HG02763 (cell line): ENCODE measurements at regions not wholly inside any gene's neighbourhood (a gene's known extent, or its start where the extent isn't known, plus 50 kb on each side); places are given as distances from the start of the nearest gene placed in this dataset.

Experiments
- ATAC-seq: cut with Tn5 transposase; IDR thresholded peaks from one replicate; pipeline ENCODE4 v1.9.1; 2021; ENCODE audit warnings: mild to moderate bottlenecking, moderate library complexity; ENCODE audit not compliant: unreplicated experiment

DNA sequence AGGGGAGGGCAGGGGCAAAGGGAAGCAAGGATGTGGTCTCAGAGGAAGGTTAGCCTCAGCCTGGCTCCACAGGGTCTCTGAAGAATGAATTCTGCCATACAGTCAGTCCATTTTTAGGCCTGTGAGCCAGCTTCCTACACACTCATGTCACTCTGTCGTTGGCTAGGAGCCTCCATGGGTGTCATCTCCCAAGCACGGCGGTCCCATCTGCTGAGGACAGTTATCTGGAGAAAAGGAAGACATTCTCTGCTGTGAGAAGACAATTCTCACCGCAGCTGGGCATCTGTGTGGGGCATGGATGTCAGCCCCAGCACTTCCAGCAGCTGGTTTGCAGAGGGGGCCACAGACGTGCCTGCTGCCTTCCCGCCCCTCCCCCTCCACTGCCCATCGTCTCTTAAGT, 167.6 kb downstream of the LINC00237 start:
- ATAC-seq: no peak

DNA sequence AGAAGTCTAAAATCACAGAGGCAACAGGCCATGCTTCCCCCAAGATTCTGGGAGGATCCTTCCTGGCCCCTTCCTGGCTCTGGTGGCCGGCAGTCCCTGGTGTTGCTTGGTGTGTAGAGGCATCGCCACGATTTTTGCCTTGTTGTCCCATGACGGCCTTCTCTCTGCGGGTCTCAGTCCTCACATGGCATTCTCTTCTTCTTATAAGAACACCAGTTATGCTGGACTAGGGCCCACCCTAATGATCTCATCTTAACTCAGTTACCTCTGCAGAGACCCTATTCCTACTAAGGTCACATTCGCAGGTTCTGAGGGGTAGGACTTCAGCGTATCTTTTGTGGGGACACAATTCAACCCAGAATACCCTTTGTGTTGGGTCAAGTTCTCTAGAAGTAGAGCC, 168.0 kb downstream of the LINC00237 start:
- no peak for ATAC-seq

DNA sequence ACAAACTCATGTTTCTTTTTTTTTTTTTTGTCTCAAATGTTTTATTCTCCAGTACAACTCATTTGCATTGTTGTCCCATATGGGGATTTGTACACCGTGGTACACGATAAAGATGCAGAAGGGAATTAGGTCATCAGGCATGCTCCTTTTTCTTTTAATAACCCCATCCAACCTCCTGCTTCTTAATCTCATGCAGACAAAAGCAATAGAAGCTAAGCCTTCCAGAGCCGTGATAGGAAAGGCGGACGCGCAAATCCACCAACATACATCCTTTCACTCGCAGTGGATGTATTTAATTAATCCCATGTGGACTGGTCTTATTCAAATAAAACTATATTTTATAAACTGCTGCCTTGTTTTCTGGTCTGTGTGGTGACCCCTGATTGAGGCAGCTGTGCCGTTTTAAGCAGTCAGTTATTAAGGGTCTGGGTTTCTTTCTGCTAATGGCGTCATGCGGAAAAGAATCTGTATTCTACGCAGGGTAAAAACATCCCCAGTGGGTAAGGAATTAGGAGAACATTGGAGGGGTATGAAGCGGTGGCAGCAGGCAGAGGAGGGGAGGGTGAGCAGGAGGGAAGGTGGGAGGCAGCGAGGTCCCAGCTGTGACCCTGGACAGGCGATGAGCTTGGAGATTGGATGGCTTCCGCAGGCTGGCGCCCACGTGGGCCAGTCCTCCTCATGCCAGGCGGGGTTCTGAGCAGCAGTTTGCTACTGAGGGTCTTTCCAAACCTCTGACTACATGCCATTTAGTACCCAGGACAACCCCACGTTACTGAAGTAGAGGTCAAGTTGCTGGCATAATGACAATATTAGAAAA, 172.8 kb downstream of the LINC00237 start:
- no peak for ATAC-seq

DNA sequence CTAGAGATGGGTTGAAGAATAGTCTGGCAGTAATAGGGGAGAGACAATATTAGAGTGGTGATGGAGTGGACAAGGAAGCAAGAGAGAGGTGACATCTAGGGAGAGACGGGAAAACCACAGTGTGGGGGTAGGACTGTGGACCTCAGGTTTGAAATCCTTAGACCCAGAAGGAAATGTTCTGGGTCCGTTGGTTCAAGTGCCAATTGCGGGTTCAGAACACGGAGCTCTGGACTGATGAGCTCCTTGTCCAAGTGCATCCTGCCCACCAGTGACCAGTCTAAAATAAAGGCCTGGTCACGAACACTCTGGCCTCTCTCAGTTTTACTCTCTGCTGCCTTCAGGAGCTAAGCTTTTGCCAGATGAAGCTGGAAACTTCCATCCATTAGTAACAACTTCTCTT, 174.0 kb downstream of the LINC00237 start:
- no peak for ATAC-seq

DNA sequence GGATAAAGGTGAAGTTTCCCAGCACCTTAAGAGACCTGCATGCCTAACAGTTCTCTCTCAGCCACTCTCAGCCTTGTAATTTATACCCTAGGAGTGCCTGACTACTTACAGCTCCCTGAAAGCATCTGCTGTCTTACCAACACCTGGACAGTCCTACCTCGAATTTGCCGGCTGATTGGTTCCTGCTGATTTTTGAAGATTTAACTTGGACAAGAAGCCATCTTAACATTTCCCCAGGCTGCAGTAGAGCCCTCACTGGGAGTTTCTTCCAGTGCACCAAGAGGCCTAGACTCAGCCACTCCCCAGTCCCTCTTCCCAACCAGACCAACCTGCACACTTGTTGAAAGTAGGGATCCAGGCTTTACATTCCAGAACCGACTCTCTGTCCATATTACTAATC, 174.5 kb downstream of the LINC00237 start:
- ATAC-seq: no peak

DNA sequence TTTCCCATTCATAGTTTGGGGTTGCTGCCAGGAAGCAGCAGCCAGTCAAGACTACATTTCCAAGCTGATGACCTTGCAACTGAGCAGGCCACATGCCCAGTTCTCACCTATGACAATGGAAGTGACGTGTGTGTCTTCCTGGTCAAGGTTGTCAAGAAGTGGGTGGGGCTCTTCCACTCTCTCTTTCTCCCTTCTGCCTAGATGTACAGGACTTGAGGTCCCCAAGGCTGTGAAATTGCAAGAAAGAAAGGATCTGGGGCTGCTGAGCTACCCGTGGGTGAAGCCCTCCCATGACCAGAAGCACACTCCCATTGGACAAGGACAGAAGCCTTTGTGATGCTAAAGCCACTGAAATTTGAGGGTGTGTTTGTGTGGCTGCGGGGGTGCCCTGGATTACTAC, 175.1 kb downstream of the LINC00237 start:
- ATAC-seq: no peak

DNA sequence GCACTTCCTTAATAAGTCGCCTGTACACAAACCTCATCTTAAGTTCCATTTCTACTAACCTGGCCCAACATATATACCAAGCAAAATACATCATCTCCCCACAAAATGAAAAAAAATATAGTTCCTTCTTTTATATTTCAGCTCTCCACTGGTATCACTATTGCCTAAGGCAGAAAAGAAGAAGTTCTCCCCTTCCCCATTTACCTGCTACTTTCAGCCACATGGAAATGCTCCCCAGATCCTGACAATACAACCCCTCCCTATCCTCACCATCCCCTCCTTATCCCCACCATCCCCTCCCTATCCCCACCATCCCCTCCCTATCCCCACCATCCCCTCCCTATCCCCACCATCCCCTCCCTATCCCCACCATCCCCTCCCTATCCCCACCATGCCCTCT, 175.7 kb downstream of the LINC00237 start:
- ATAC-seq: no peak

DNA sequence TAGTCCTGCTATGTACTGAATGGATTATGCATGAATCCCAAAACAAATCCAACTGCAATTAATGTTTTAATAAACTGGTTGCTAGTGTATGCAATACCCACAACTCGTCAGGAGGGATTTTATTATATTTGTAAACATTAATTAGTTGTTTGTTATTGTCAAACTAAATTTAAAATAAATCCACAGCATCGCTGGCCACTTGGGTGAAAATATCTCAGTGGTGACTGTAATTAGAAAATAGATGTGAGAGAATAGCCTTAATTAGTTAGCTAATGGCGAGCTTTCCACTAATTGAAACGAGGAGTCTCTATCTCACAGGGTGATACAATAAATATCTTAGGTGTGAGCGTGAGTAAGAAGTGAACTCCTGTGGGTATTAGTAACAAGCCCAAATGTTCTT, 176.8 kb downstream of the LINC00237 start:
- ATAC-seq: no peak

DNA sequence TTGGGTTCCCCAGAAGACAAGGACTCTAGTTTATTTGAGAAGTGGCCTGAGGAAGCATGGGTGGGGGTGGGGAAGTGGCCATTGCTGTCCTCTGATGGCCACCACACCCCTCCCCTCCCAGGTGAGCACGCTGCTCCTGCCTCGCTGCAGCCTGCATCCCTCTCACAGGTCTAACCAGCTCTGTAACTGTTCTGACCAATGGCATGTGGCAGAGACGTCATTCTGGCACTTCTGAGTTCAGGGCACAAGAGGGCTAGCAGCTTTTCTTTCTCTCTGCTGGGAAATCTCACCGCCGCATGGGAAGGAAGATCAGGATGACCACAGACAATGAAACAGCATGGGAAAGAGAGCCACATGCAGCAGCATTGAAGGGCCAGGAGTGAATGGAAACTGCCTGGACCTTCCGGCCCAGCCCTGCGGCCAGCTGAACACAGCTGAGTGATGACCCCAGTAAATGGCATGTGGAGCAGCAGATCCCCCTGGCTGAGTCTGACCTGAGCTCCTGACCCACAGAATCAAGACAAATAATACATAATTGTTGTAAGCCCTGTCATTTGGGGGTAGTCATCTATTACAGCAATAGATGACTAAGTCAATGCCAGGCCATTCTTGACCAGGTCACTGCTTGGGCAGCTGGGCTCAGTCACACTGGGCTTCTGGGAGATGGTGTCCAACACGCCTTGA, 179.8 kb downstream of the LINC00237 start:
- ATAC-seq: no peak

DNA sequence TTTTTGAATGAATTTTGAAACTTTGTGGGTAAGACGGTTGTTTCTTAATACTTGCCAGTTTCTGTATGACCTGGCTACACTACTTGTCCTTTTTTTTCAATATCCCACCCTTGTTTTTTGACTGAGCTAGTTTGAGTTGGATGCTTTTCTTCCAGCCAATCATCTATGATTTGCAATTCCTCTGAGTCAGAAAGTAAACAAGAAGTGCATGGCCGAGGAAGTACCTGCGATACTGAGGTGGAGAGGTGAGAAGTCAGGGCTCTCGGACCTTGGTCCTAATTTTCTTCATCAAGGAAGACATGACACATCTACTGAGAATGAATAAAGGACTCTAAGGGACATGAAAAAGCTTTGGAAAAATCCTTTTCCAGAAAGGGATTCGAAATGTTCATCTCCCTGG, 185.7 kb downstream of the LINC00237 start:
- no peak for ATAC-seq

DNA sequence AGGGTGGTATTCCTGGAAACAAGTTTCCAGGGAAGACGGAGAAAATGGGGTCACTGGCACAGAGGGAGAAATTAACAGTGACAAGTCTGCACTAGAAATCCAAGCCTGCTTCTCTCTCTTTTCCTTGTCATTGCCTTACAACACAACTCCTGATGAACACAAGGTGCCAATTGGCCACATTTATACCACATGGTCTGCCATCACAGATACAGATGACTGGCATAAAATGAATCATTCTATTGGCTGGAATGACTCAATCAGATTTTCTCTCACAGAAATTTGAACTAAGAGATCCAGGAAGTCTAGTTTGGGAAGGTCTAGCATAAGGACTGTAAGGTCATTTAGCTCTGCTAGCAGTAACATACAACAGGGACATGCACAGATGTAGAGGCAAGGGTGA, 190.3 kb downstream of the LINC00237 start:
- no peak for ATAC-seq

DNA sequence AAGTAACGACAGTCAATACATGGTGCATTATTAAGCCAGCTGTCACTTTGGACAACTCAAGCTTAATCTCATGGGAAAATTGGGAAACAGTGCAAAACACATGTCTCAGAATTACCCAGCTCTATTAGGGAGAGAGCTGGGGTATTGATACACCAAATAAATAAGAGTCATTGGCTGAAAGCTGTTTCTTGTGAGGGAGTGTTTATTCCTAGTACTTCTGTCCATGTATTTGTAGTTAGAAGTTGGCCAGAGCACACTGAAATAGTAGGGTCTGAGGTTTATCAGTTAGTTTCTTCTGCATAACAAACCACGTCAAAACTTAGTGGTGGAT, 192.0 kb upstream of the RALGAPA2 start:
- ATAC-seq: no peak

DNA sequence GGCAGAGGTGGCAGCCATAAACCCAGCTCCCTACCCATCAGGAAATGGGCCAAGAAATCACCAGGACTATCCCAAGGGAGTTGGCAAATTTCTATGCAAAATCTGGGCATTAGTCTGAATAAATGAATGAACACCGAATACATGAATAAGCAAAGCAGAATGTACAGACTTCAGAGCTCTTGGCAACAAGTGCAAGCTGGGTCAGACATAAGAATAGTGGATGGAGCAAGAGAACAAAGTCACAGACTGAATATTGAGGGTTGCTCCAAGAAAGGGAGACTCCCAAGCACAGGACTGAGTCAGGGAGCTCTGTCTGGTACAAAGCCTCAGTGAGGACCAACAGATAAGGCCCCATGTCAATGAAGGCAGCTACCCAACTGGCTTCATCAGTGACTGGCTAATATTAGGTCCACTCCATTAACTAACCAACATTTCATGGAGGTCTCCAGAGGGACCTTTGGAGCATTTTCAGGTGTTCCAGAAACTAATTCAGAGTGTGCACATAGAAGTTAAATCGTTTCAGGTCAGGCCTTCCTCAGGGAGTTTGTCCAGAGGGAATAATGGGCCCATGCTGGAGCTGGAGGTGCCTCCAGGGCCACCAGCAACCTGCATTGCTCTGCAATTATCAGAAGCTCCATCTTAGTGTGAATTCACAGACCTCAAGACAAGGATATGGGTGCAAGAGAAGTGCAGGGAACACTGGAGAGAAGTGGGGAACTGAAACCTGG, 191.5 kb upstream of the RALGAPA2 start:
- no peak for ATAC-seq

DNA sequence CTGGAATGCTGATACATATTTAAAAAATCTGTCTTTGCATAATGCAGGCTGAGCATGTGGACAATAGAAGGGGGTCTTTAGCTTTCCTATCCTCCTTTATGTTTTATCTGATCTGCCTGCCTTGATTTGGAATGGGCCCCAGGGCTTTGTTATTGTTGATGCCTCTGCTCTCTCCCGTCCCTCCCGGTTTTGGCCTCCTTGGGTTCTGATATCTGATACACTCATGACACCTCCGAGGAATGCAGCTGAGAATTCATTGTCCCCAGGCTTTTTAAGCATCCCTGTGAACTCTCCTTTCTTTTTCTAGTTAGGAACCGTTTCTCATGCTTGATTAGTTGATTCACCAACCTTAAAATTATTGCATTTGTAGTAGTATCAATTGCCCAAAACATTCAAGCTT, 185.5 kb upstream of the RALGAPA2 start:
- ATAC-seq: no peak

DNA sequence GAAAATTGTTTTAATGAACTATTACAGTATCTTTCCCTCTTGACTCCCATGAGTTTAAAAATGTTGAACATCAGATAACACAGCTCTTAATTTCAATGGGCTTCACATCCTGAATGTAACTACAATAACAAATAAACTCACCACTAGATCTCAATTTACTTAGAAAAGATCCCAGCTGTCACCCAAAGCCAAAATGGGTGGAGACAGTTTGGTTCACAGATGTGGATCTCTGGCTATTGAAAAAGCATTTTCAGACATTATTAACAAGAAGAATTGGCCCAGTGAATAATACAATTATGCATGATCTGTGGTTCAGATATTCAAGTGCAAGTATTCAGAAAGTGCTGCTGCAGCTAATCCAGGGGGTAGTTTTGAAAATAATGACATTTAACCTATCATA, 184.7 kb upstream of the RALGAPA2 start:
- no peak for ATAC-seq

DNA sequence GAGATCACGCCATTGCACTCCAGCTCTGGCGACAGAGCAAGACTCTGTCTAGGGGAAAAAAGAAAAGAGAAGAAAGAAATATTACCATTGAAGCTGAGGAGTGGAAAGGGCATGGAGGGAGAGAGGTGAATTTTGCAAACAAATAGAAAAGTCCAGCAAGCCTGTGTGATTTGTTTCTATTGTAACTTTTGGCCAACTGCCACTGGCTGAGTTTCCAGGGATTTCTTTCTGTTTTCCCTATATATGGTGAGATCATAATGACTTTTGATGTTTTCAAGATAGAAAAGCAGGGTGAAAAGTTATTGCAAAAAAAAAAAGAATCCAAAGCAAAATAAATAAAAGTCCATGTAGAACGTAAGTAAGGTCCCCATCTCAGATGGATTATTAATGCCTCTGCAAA, 184.2 kb upstream of the RALGAPA2 start:
- ATAC-seq: no peak

DNA sequence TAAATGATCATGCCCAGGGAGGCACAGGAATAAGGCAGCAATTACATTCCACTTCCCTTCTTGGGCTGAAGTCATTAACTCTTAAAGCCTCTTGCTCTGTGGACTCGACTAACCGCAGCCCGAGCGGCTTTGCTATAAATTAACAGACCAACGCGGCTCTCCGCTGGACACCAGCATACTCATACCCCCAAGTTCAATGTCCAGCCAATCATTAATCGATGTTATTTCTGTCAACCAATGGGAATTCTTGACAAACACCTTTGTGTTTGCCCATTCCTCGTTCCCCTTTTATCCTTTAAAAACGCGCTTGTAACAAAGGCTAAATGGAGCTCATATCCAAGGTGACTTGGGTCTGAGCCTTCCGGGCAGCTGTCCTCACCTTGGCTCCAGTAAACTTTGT, 183.1 kb upstream of the RALGAPA2 start:
- ATAC-seq: no peak

DNA sequence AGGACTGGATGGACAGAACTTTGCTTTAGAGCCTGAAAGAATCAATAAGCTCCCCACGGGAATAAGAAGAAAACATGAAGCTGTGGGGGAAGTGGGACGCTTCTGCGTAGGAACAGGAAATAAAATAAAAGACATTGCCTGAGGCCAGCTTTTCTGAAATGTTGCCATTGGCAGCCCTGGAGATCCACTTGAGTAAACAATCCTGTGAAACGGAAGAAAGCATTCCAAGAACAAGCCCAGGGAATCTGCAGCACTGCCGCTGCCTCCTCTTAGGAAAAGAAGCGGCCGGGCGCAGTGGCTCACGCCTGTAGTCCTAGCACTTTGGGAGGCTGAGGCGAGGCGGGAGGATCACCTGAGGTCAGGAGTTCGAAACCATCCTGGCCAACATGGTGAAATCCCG, 182.3 kb upstream of the RALGAPA2 start:
- ATAC-seq: no peak

DNA sequence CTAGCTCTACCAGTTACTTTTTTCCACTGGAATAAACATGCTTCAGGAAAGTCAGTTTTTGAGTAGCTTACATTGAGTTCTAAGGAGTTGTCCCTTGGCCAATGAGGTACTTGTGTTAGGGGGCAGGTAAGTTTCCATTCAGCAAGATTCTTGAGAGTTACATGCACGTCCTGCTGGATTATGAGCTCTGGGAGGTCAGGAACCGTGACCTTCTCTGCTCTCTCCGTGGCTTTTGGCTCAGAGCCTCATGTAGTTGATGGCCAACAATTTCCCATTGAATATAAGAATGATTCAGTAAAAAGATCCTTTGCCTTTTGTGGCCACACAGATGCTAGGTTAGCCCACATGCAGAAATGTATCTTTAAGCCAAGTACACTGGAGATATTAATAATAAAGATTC, 181.8 kb upstream of the RALGAPA2 start:
- ATAC-seq: no peak

DNA sequence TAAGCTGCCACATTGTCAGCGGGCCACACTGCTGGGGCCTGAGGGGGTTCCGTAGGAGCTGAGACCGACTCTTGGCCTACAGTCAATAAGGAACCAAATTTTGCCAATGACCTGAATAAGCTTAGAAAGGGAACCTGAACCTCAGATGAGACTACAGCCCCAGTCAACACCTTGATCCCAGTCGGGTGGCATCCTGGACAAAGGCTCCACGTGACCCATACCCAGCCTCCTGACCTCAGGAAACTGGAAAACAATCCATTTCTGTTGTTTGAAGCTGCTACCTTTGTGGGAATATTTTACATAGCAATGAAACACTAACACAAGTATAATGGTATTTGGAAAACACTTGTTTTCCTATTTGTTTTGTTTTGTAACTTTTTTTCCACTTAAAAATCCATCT, 179.9 kb upstream of the RALGAPA2 start:
- ATAC-seq: no peak

DNA sequence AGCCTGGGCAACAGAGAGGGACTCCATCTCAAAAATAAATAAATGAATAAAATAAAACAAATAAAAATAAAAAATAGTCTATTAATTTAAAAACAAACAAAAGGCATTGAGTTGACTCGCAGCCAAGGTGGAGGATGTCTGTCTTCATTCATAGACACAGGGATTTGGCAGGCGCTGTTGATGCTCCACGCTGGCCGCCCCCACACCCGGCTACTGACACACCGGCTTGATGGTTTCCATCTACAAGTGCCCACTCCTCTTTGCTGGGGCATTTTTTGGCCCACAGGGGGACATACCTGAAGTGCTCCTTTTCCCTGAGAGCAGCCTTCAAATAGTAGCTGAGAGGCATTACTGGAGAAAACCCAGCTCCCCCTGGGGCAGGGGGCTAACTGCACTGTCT, 178.3 kb upstream of the RALGAPA2 start:
- no peak for ATAC-seq

DNA sequence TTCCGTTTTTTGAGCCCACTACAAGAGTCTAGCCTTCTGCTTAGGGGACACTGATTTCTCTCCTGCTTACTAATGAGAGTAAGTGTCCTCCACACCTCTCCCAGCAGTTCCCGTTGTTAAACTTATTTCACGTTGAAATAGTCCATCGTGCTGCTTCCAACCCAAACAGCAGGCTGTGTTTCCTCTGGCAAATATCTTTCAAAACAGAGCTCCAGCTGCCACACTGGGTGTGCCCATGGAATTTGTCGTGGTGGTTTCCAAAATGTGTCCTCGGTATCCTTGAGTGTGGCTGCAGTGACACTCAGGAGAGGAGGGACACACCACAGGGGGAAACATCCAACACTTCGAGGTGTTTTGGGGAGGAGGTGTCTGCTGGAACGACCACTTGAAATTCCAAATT, 176.5 kb upstream of the RALGAPA2 start:
- no peak for ATAC-seq
